NCI-H526 treated with DMSO at 0.1 percent for 48 hours (cell line): ENCODE measurements at regions not wholly inside any gene's neighbourhood (a gene's known extent, or its start where the extent isn't known, plus 50 kb on each side); places are given as distances from the start of the nearest gene placed in this dataset.

Experiments used
- DNase-seq: peaks from one replicate; lab custom pipeline; 2025; lab: John Stamatoyannopoulos, UW

DNA sequence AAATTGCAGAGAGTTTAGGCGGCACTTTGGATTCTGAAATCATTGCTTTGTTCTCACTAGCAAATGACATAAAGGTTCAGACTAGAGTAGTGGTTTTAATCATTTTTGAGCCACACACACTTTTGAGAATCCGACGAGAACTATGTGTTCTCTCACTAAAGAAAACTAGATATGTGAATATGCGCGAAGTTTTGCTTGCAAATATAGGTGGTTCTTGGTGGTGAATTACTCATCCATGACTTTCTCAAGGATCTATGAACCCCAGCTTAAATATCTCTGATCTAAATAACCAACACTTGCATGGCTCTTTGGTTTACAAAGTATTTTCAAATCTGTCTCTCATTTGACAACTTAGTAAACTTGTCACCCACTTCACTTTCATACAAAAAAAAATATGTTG is 54.8 kb downstream of the NOG start:
- DNase-seq = no peak

DNA sequence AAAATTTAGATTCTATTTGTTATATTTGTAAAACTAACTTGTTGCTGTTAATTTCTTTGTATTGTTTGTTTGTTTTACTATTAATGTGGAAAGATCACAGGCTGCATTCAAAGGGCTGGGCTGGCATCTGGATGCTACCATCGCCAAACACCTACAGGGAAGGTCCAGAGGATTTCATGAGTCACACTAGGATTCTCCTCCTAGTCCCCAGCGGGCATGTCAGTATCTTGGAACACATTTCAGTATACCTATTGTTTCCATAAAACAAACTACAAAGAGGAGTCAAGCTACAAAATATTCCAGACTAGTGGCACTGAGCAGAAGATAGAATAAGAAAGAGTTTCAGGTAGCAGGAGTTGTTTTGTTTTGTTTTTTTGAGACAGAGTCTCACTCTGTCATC is 55.3 kb downstream of the NOG start:
- no peak for DNase-seq

DNA sequence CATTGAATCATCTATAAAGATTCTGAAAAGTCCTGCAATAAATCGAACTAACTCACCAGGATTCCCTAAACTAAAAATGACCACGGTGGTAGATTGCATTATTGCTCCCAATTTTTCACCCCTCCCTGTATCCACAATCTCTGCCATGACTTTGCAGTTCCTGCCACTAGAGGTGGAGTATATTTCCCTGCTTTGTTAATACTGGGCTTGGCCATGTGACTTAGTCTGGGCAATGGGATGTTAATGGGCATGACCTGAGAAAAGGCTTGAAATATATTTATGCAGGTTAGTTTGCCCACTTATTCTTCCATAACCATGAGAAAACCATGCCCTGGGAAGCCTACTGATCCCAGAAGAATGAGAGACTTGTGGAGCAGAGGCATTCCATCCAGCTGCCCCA is 59.1 kb downstream of the NOG start:
- DNase-seq = no peak

DNA sequence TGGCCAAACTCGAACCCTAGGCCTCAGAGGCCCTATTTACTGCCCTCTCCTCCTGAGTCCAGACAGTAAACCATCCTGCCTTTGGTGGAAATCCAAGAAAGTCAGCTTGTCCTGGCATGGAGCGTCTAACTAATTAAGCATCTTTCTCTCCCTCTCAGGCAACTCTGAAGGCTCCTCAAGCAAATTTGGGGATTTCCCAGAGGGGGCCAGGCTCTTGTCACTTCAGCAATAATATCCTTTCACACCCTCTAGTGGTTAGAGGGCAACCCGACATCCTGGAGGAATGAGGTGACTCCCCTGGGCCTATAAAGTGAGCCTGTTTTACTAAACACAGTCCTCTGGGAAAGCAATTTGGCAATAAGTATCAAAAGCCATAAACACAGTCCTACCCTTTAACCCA is 60.4 kb downstream of the NOG start:
- DNase-seq = no peak

DNA sequence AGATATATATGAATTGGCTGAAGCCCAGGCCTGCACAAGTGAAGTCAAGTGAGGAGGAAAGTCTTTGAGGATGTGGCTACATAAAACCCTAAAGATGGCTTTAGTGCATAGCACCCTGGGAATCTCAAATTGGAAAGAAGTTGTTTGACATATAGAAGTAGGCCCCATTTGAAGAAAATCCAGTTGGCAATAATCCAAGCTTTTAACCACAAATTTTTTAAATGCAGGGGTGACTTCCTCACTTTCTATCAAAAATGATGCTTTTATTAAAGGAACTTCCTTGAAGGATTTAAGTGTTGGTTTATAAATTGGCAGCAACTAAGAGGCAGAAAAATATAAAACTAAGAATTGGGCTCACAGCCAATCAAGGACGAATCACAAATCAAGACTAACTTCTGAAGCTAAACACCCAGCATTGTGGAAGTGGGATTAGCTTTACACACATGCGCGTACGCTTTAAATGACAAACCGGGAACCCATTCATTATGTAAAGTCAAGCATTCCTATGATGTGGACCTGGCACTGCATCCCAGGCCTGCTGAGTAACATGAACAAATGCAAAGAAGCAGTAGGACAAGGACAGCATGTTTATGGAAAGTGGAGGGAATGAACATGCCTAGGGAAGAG is 63.3 kb downstream of the NOG start:
- no peak for DNase-seq

DNA sequence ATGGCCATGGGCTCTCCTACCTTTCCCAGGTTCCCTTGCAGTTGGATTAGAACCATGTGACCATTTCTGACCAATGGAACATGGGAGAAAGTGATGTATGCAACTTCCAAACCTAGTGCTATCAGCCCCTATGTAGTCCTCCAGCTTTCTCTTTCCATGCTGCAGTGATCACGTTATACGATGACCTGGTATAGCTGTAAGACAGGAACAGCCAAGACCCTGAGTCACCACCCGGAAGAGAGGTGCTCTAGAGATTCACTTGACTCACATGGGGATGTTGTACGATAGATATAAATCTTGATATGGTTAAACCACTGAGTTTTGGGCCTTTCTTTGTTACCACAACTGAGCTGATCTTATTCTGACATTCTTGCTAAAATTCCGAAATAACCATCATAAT is 65.1 kb downstream of the NOG start:
- no peak for DNase-seq

DNA sequence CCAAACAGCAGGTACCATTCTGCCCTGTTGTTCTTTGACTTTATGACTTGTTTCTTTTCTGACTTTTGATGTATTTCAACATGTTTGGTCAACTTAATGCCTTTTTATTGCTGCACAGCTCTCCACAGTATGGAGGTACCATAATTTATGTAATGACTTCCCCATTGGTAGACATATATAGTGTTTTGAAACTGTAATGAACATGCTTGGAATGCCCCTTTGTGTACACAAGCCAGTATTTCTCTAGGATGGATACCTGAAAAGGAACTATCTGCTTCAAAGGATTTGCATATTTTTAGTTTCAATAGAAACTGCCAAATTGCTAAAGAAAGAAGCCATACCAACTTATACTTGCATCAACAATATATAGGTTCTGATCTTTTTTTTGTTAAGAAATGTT is 66.1 kb downstream of the NOG start:
- DNase-seq = no peak

DNA sequence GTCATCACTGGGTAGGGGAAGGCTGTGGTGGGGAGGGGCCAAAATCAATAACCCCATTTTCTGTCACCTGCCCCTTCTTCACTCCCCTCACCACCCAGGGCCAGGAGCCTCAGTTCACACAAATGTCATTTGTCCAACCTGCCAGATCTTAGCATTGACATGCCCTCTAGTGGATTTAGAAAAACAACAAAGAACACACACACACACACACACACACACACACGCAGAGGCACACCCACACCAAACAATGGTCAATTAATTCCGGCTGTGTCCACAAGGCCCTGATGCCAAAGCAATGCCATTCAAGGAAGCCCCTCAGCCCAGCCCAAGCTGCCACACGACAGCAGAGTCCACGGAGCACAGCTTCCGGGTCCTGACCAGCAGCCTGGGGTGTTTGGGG is 68.4 kb downstream of the NOG start:
- no peak for DNase-seq

DNA sequence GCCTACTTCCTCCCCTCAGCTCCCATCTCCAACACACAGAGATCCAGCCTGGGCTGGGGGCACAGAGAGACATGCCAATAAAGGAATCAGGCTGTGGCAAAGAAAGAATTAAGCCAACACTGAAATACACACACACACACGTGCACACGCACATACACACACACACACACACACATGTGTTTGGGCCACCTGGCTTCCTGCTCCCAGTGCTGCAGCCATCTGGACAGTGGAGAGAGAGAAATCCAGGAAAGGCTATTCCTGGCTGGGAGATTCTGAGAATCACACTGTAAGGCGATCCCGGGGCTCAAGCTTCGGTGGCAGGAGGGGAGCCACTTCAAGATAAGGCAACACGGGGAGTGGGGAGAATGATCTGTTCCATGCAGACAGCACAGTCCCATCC is 72.4 kb downstream of the NOG start:
- no peak for DNase-seq

DNA sequence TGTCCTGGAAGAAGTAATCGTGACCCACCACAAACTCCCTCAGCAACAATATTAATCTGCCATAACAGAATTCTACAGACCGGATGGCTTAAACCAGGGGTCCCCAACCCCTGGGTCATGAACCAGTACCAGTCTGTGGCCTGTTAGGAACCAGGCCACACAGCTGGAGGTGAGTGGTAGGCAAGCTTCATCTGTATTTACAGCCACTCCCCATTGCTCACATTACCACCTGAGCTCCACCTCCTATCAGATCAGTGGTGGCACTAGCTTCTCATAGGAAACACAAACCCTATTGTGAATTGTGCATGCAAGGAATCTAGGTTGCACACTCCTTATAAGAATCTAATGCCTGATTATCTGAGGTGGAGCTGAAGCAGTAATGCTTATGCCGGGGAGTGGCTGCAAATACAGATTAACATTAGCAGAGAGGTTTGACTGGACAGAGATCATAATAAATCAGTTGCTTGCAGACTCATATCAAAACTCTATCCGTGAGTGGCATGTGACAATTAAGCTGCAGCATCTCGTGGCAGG is 74.5 kb downstream of the NOG start:
- no peak for DNase-seq

DNA sequence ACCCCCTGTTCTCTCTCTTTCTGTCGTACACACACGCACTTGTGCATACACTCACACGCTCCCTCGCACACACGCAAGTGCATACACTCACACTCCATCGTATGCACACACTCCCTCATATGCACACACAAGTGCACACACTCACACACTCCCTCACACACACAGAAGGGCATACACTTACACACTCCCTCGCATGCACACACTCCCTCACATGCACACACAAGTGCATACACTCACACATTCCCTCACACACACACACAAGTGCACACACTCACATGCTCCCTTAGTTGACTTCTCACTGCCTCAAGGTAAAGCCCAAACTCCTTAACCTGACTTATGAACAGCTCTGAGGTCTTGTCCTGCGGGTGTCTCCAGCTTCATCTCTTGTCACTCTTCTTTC is 78.7 kb downstream of the NOG start:
- no peak for DNase-seq

DNA sequence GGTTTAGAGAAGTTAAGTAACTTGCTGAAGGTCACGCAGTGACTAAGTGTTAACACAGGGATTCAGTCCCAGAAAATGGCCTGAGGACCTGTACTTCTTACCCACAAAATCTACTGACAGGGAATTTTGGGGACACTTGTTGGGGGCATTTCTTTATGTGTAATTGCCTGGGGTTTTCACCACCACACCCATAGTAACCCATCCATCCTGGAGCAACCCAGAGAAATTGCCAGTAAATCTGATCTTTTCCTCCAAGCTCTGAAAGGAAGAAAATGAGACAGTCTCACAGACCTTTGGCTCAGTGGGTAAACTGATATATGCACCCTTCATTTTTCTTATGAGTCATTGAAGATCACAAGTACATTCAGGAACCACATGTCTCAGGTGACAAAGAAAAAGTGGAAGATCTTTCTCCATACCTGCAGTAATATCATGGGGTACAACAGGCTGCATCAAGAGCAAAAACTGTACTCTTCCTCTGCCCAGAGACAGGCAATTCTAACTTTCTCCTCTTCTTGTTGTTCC is 81.0 kb downstream of the NOG start:
- DNase-seq = no peak

DNA sequence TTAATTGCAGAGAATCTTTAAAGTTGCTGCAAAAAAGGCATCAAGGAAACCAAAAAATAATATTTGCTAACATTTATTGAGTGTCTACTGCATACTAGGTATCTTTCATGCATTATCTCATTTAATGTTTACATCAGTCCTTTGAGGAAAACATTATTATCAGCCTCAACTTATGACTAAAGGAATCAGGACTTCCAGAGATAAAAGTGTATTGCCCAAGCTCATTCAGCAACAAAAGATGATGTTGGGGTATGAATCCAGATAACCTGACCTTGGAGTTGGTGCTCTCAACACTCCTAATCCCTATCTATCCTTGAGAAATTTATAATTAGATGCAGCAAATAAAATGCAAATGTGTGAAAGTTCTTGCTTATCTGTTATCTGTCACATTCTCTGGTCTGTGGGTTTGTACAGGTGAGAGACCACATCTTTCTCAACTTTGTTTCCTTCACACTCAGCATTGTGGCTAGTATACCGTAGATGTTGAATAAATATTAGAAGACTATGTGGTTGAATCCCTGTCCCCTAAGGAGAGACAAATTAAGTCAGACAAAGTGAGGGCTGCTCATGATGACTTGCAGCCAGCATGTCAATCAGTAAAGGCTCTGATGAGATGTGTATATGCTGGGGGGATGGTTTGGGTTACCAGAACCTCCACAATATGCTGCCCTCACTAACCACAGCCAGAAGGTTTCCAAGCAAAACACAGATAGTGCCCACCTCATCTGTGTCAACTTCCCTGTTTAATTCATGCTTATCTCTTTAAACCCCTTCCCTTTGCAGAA is 82.6 kb downstream of the NOG start:
- no peak for DNase-seq

DNA sequence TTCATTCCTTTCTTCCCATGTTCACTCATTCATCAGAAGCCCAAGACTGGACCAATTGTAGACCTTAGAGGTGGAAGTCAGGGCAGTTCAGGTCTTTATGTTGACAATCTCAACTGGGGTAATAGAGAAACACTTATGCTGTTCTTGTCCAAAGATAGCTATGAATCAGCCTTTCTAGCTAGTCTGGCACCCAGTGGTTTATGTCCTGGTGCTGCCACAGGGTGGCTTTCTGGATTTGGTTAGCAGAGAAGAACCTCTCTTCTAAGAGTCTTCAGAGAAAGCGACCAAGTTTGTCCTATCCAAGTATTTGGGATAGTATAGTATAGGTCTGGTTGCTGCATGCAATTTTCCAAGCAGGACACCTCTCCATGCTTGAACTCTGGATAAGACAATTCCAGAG is 83.3 kb downstream of the NOG start:
- no peak for DNase-seq

DNA sequence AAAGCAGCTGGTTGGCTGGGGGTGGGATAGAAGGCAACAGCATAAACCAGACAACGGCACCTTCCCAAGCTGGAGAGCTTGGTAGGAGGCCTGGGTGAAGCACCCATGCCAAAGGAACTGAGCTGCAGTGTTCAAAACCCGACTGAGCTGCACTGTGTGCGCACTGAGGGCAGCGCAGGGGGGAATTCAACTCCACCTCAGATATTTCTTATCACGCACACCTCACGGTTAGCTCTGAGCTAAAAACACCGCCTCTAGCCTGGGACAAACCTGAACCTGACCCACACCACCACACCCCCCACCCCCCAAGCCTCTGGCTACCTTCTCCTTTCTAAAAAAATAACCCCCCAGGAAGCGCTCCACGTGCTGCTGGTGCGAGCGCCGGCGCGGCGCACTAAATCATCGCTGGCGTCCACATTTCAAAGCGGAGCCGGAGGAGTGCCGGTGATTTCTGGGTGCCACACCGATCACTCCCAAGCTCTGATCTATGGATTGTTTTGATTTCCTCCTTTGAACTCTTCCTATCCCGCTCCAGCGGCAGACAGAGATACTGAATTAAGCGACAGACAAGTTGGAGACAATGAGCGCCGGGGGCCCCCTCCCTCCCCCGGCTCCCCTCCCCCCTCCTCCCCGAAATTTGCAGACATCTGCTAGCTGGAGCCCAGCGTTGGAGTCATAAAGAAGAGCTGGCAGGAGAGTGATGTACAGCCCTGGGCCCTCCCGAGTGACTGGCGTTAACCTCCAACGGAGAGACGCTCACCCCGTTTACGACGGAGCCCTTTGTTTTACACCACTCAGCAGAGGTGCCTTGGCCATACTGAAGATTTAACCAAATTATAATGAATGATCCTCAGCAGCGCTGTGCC is 85.0 kb downstream of the NOG start:
- DNase-seq = no peak

DNA sequence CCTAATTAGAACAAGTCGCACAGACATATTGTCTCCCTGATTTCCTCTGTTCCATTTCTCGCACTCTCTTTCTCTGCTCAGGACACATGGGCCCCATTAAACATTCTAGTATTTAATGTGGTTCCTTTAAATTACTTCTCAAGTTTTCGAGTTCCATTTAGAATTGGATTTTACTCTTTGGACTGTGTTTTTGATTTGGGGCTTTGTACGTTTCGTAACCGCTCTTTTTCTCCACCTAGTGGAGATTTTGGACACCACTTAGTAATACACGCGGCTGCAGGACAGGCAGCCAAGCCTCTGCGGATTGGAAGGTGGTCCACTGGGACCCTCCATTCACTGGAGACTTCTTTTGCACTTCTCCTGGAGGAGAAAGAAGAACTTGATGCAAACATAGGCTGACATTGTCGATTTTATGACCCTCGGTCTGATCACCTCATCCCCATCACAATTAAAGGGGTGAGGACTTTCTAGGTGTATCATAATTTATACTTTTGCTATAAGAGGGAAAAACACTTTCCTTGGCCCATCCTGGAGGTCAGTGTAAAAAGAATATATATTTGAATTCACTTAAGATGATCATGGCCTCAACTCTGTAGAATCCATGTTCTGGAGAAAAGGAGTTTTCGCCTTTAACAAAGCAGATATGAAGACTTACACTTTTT is 85.7 kb downstream of the NOG start:
- DNase-seq = no peak

DNA sequence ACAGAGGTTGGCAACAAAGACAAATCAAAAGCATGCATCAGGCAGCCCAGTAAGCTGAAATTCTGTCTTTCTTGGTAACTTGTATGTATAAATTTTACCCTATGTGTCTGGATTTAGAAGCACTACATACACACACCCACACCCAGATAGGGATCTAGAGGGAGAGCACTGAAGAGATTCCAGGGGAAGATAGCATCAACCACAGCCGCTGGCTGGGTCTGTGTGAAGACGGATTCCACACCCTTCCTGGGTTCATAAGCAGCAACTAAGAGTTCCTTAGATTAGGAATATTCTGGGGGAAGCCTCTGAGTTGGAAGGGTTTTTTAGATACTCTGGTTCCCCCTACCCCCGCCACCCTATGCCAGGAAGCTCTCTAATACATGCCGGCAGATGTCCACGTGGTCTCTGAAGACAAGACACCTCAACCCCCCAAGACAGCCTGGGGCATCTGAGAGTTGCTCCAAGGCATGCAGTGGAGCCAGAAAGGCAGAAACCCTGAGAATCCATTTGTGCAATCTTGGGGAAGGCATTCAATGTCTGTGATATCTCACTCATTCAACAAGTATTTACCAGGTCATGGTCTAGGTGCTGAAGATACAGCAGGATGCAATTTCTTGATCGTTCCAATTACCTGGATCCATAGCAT is 86.4 kb downstream of the NOG start:
- DNase-seq = no peak

DNA sequence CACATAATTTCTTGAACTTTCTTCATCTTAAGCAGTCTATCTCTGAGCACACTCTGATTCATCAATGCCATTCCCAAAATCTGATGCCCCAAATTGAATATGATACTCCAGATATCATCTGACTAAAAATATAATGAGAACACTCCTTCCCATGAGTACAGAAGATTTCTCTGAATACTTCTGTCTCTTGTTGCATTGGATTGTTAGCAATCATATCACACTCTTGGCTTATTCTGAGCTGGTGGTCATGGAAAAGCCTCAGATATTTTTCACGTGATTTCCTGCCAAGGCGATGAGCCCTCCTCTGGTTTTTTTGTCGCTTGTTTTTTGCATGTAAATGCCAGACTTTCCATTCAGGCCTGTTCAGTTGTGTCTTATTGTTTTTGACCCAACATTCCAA is 87.2 kb downstream of the NOG start:
- no peak for DNase-seq

DNA sequence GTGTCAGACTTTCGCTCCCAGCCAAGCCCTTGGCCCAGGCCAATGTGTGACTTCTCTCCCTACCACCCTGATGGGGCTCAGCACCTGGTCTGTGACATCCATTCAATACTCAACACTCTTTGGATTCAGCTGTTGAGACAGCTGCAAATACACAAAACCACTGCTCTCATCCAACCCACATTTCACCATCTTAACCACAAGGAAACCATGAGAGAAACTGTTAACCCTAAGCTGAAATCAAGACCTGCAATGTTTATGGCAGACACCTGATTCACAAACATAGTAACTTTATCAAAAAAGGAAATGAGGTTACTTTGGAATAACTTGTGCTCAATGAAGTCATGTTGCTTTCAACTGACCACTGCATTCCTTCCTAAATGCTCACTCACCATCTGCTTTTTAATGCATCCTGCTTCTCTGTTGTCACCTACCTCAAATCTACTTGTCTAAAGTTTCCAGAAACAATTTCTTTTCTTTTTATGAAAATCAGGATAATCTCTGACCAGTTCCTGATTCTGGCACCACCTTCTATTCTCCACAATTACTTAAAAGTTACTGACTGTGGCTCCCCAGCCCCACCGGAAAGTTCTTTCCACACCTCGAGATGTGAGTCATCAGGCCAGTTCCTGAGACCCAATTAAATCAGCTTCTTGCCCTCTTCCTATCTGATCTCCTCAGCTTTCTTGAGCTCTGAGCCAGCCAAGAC is 88.2 kb downstream of the NOG start:
- DNase-seq = no peak

DNA sequence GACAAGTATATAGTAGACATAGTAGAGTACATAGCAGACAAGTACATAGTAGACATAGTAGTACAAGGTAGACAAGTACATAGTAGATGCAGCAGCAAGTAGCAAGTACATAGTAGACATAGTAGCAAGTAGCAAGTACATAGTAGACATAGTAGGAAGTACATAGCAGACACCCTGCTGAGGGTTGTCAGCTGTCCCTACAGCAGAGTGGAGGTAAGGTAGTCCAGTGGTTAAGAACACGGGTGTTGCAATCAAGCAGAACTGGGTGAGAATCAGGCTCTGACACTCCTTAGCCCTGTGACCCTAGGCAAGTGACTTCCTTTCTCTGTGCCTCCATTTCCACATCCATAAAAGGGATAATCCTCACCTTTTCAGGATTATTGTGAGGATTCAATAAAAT is 94.7 kb downstream of the NOG start:
- DNase-seq = no peak
